COR-L47 (cell line): ENCODE measurements at regions not wholly inside any gene's neighbourhood (a gene's known extent, or its start where the extent isn't known, plus 50 kb on each side); places are given as distances from the start of the nearest gene placed in this dataset.
"Not testable (repeated sequence)": the region's sequence is repeated elsewhere in the genome, so short reads cannot be mapped to it uniquely, and the experiment has no call there.

Source experiments
- DNase-seq: peaks from one replicate; lab custom pipeline; 2025; lab: John Stamatoyannopoulos, UW

DNA sequence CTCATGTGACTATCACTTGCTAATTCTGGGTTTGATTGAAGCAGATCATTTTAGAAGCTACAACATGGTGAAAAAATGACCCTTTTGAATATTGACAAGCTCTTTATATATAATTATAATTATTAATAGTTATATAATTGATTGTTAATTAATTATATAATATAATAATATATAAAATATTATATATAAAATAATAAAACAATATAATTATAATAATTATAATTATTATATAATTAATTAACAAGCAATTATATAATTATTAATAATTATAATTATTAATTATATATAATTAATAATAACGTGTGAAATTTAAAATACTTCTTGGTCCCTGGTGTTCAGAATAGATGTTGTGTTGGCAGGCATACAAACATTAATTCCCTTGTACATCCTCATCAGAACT is 404.1 kb upstream of the CDH19 start:
- no peak for DNase-seq

DNA sequence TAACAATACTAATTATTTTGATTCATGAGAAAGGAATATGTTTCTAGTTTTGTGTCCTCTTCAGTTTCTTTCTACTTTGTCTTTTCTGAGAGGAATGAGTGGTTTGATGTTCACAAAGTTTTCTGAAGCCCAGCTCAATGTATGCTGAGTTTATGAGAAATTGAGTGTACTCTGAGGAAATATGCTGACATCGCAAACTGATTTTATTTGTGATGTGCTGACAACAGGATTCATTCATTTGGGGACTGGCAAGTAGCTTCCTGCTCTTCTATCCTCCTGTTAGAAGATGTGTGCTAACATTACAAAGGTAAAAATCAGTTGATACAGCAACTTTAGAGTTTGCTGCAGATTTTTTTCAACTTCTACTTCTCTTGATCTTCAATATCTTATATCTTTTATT is 403.2 kb upstream of the CDH19 start:
- no peak for DNase-seq

DNA sequence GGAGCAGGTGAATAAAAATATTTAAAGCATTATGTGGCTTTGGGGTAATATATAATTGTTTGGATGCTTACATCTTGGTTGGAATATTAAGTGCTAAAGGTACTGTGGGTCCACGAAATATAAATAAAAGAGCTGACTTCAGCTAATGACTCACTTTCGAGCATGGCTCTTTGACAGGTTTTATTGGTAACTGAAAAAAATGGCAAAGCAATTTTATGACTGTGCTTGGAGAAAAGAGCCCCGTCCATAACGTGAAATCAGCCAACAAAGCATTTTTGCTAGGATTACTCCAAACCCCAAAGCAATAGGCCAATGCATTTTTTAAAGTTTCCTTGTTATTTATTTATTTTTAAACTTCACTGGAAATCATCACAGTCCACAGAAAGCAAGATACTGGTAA is 397.2 kb upstream of the CDH19 start:
- no peak for DNase-seq

DNA sequence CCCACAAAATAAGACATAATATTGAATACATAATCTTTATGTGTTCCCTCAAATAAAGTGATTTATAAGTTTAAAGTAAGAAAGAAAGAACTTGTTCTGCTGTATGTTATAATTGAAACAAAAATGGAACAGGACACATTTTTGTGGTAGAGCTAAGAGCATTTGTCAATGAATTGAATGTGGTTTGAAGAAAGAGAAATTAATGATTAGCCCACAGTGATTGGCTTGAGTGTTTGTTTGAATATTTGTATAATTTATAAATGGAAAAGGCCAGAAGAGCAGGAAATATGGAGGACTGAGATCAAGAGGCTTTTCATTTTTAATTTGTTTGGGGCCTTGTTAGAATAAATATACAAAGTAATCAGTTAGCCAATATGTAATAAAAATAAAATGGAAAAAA is 395.1 kb upstream of the CDH19 start:
- DNase-seq, result no peak

DNA sequence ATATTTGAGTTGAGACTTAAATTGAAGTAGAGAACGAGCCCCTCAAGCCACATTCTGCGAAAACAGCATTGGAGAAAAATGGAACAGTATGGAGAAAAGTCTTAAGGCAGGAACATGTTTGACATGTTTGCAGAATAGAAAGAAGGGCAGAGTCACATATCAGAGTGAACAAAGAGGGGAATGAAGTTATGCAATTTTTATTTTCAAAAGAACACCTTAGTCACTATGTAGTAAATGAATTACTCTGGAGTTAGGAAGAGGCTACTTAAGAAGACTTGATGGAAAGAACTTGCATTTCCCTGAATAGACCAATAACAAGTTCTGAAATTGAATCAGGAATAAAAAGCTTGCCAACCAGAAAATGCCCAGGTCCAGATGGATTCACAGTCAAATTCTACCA is 391.4 kb upstream of the CDH19 start:
- DNase-seq, result no peak

DNA sequence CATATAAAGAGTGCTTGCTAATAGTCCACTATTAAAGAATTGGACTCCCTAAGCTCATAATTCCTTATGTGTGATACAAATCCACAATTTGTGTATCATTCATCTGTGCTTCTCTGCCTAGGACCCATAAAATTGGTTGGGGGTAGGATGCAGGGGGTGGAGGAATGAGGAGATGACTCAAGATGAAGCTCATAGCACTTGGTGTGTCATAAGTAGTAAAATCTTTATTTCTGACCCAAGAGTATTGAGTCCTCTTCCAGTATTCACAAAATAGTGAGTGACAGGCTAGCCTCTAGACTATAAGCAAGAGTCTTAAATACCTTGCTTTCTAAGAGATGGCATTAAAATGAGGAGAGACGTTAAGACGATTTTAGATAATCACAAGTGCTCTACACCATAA is 390.9 kb upstream of the CDH19 start:
- no peak for DNase-seq

DNA sequence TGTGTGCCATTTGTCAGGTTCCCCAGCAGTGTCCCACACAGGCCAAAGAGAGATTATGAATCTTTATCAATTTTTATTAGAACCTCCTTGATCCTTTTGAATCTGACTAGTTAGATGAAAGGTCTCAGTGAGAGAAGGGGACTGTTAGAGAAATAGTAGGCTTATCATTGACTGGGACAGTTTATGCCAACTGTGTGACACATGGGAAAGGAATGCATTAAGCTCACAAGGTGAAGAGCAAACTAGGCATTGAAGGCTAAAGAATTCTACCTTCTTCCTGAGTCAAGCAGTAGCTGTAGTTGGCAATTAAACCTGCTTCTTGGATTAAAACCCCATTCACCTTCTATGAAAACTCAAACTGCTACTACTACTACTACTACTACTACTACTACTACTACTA is 389.6 kb upstream of the CDH19 start:
- DNase-seq, result no peak

DNA sequence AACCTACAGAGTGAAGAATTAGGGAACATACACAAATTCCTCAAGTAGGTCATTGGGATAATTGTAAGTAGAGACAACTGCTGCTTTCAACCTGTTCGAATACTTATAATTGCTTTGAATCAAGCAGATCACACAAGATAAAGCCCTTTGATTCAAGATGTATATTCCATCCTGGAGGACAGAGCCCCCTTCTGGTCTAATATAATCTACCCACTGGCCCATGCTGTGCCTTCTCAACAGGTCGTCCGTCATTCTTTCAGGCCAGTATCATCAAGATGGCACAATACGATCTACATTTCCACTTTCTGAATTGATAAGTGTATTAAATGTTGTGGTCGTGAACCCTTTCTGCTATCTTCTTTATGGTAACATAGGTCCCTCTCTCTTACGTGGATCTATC is 387.0 kb upstream of the CDH19 start:
- no peak for DNase-seq

DNA sequence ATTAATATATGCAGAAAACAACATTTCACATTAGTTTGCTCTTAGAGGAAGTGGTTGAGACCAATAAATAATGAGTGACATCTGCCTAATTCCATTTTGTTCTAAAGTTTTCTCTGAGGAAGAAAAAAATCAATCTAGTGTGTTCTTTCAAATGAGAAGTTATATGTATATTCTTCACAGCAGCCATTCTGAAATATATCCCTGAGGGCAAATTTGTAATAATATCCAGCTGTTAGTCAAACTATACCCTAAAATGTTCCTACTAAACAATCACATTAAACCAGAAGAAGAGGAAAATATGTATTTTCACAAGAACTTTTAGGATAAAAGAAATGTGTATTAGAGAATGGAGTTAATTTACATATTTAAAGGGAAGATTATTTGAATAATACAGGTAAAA is 375.1 kb upstream of the CDH19 start:
- DNase-seq, result no peak

DNA sequence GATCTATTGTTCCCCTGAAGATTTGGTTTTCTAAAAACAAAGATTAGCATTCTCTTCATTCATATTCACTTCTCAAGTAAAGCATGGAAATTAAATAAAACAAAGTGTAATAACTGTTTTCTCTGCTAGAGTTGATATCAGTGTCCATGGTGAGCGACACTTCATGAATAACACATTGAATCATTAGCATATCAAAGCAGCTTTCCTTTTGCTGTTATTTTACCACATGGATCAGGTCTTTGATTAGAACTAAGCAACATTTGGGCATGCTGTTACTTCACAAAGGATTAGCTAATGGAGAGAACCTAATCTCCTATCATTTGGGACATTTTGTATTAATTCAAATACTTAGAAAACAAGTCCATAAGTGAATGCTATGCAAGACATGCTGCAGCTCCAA is 368.8 kb upstream of the CDH19 start:
- no peak for DNase-seq

DNA sequence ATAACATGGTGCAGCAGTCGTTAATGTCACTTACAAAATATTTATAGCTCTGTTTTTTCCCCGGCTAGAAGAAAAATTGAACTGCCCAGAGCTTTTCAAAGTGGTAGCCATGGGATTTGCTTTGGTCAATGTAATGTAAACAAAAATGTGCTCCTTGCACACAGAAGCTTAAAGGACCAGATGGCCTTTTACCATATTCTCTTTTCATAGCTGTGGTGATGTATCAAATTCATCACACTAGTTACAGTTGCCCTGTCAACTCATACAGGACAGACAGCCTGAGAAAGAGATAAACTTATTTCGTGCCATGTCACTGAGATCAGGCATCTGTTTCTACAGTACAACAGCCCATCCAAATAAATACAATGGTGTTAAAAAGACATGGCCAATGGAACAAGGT is 368.1 kb upstream of the CDH19 start:
- DNase-seq, result no peak

DNA sequence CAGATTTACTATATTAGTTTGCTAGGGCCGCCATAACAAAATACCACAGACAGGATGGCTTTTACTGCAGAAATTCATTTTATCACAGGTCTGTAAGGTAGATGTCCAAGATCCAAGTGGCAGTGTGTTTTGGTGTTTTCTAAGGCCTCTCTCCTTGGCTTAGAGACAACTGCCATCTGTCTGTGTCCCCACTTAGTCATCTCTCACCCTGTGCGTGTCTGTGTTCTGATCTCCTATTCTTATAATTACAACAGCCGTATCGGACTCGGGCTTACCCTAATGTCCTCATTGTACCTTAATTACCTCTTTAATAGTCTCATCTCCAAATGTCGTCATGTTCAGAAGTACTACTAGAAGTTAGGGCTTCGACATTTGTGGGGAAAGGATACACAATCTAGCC is 362.3 kb upstream of the CDH19 start:
- DNase-seq, result no peak

DNA sequence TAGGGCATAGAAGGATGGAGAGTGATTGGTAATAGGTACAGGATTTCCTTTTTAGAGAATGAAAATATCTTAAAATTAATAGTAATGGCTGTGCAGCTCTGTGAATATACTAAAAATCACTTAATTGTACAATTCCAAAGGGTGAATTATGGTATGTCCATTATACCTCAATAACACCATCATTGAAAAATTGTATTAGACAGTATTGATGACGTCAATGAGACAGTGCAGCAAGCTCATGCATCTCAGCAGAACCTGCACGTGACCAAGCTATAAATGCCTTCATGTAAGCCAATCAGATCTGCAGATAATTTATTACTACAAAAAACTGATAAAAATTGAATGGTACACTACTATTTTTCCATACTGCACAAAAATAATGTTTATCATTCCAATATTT is 354.4 kb upstream of the CDH19 start:
- no peak for DNase-seq

DNA sequence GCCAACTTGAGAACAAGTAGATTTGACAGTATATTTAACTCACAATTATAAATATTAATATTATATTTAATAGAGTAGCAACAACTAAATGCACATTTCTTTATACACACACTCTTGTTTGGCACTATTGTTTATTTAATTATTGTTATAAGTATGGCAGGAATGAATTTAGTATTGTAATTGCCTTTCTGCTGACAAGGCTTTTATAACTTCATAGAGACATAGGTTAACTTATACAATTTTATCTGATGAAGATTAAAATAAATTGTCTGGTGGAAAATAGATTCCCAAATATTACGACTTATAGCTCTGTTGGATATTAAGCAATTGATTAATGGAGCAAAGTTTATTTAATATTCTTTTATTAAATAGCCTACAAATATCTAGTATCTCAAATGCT is 347.9 kb upstream of the CDH19 start:
- DNase-seq, result no peak

DNA sequence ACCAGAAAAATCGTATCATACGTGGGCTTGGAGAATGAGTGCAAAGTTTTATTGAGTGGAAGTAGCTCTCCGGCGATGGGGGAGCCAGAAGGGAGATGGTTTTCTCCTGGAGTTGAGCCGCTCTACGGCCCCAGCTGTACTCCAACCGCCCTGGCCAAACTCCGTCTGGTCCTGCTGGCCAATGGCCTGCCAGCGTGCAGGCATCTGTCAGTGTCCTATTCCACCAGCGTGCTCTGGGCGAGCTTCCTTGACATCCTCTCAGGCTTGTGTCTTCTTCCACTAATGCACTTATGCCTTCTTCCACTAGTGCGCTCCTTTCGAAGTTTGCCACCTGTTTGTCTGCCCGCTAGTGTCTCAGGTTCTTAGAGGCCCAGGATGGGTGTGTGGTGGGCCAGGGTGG is 345.5 kb upstream of the CDH19 start:
- no peak for DNase-seq

DNA sequence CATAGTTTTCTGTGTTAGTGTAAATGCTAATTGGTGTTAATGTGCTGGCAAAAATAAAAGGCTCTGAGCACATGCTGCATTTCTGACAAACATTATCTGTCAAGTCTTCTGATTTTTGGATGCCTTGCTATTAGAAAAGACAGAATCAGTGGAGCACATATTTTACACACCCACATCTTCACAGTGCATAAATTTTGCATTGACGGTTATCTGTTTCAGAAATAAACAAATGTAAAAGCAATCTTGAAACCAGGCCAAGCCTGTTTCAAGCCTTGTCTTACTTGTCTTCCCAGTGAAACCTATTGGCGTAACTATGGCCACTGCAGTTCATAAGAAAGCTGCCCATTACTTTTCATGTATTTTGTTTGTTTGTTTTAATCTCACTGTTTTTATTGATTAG is 333.7 kb upstream of the CDH19 start:
- DNase-seq, result no peak

DNA sequence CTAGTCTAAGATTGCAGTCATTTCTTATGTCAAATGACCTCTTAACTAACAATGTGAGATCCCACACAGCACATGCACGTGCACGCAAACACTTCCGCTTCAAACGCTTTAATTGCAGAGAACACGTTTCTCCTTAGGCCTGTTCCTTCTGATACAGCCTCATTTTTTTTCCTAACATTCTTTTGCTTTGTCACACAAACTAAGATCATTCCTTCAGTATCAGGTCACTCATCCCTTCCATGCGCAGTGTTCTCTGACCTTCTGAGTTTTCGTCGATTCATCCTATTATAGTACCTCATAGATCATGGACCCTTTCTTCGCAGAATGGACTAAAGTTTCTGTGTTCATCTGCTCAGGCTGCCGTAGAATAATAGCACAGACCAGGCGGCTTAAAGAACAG is 327.1 kb upstream of the CDH19 start:
- DNase-seq, result no peak

DNA sequence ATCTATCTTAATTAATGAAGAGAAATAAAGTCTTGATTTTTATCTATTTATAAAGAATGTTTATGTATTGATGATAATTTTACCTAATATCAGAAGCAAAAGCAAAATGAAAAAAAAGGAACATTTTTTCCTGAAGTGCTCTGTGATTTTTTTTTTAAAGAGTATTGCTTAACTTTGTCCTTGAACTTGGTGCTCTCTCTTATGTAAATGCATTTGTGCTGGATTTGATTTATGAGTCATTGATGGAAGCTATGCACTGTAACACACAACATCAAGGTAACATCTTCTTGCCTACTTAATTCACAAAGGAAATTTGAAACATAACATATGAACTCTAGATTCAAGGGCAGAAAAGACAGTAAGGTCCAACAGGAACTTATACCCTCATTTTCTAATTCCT is 312.9 kb upstream of the CDH19 start:
- no peak for DNase-seq

DNA sequence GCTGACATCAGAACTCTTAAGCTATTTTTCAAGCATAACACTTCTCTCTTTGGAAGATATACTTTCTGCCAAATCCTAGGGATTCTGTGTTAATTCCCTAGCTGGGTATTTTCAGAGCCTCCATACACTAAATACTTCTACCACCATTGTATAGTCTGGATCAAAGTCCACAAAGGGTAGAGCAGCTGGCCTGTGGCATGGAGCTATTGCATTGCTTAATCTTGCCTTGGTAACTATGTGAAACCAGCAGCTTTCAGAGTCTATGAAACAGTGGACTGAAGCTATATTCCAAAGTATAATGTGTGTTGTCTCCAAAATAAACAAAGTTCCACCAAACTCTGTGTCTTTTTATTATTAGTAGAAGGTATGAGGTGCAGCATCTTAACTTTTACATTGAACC is 296.9 kb upstream of the CDH19 start:
- no peak for DNase-seq

DNA sequence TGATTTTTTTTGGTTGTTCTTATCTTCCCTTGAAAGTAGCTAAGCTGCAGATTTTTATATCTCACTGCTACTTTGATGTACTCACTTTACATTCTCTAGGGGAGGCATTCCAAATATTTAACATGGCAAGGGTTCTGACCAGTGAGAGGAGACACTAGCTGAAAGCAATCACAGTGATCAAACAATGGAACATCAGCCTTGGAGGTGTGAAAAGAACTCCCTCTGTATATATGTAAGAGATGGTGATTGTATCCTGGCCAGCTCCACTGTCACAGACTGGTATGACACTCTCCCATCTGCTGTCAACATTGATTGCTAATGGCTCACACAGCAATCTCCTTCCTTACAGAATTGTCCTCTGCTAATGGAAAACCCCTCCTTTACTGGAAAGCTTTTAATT is 291.7 kb upstream of the CDH19 start:
- no peak for DNase-seq

DNA sequence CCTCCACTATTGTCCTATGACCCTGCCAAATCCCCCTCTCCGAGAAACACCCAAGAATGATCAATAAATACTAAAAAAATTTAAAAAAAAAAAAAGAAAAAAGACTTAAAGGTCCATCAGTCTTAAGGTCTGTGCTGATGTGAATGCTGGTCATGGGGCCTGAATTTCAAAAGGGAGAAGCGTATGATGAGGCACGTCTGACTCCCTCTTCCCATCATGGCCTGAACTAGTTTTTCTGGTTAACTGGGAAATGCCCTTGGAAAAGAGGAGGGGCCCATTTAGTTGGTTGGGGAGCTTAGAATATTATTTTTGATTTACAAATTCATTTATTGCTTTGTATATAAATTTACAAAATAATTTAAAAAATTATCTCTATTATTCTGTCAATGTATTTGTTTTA is 291.0 kb upstream of the CDH19 start:
- no peak for DNase-seq

DNA sequence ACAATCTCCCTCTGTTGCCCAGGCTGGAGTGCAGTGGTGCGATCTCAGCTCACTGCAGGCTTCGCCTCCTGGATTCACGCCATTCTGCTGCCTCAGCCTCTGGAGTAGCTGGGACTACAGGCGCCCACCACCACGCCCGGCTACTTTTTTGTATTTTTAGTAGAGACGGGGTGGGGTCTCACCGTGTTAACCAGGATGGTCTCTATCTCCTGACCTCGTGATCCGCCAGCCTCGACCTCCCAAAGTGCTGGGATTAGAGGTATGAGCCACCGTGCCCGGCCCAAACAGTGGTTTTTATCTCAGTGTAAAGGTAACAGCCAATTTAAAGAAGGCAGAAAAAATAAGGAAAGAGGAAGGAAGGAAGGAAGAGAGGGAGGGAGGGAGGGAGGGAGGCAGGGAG is 288.5 kb upstream of the CDH19 start:
- DNase-seq, result not testable (repeated sequence)

DNA sequence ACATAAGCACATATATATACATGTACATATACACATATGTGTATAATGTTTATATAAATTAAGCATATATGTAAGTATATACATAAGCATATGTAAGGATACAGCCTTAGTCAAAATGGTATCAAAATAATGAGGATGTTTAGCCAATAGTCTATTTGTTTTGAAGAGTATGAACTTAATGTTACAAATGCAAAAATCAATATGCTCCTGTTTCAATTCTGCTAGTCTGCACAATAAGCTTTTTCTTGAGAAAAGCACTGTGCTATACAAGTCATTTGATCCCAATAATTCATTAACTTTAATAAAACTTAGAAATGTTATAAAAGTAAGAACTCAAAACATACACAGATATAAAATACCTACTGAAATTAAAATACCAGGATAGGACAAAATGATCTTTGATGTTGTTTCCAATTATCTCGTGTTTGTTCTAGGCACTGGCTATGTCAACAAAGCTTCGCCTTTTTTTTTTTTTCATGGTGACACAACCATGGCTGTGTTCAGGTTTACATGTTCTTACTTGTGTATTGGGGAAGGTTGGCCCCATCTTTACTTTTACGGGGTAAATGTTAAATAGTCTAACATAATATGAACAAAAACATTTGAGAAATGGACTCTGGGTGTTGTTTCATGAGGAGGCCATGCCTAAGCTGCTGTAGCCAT is 271.1 kb upstream of the CDH19 start:
- peak; percentile 18 for DNase-seq

DNA sequence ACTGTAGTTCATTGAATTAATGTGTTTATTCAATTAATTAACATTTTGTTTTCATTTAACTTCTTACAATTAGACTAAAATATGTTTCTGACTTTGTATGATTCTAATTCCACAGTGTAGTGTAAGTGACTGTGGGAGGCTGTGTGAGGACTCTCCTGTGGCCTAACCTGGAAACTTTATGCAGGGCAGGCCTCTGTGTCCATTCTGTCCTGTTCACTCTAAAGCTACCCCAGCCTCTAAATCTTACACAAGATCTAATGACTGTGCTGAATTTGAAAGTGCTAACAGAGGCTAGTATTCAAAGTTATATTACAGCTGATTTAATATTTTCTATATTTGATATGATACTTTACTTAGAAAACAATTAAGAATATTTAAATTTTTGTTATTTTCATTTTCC is 270.5 kb upstream of the CDH19 start:
- no peak for DNase-seq

DNA sequence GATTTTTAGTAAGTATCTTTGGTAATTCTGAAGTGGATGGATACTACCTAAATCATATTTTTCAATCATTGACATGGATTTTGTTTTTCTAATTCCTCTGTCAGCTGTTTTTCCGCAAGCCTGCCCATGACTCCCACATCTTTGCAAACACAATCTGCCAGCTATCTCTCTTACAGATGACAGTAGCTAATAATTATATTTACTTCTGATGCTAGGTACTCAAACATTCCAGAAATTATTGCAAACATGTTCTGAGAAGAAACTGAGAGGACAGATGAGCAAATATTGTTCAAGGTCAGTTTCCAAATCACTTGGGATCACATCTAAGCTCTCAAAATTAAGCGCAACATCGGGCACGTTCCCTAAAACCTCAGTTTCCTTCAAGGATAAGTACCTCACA is 270.0 kb upstream of the CDH19 start:
- no peak for DNase-seq
